Right atrium auricular region (tissue), 2 donors: ENCODE measurements at regions not wholly inside any gene's neighbourhood (a gene's known extent, or its start where the extent isn't known, plus 50 kb on each side); places are given as distances from the start of the nearest gene placed in this dataset.
"Not testable (repeated sequence)": the region's sequence is repeated elsewhere in the genome, so short reads cannot be mapped to it uniquely, and the experiment has no call there.

Source experiments
- DNase-seq: peaks from one replicate; pipeline ENCODE4 v3.0.0-alpha.2; 2019; ENCODE audit warnings: low spot score
- H3K27ac ChIP-seq, 2 donors: fragments of 200-600 bp; sonication (generic); 1 replicate in 1 of 2; 2 replicates in 1 of 2; pipeline ENCODE4 v1.5.1; 2016 to 2019
- H3K27me3 ChIP-seq, 2 donors: fragments of 200-600 bp; sonication (generic); one replicate each; pipeline versions ENCODE4 v1.5.1 to v1.6.0; 2017 to 2019
- H3K36me3 ChIP-seq: fragments of 200-600 bp; sonication (generic); one replicate; pipeline ENCODE4 v1.5.1; 2016
- H3K4me1 ChIP-seq, 2 donors: fragments of 200-600 bp; sonication (generic); one replicate each; pipeline versions ENCODE4 v1.5.1 to v1.6.0; 2017 to 2019
- H3K4me3 ChIP-seq, 2 donors: fragments of 200-600 bp; sonication (generic); 1 replicate in 1 of 2; 2 replicates in 1 of 2; pipeline ENCODE4 v1.5.1; 2017 to 2019; ENCODE audit warnings: mild to moderate bottlenecking in 1 of 2, moderate library complexity in 1 of 2
- H3K9me3 ChIP-seq, 2 donors: fragments of 200-600 bp; sonication (generic); one replicate each; pipeline ENCODE4 v1.5.1; 2019
- TF ChIP-seq, protein P1 (sequence below), 2 donors: fragments of 200-600 bp; sonication (generic); IDR thresholded peaks; one replicate each; pipeline ENCODE4 v1.5.1; 2019; ENCODE audit warnings: antibody characterized with exemption in 2 of 2

GRCh38 chr15:75109736-75110130 lies 86.3 kb downstream of the PPCDC start:
- peaks cover 0 to 7% of the 10 kb centered on the region in 2 donors for H3K9me3 ChIP-seq

GRCh38 chr15:75112278-75112847 lies 89.0 kb downstream of the PPCDC start:
- DNase-seq = no peak
- Histone ChIP-seq H3K27ac (no peak overlapping the region), H3K9me3 (peaks cover 0 to 7% of the 10 kb centered on the region in 2 donors), H3K4me3 (no peak overlapping the region), H3K4me1 (no peaks in the 10 kb centered on the region), H3K36me3 (no peaks in the 10 kb centered on the region), H3K27me3 (no peaks in the 10 kb centered on the region)
- TF ChIP-seq, protein P1, sequence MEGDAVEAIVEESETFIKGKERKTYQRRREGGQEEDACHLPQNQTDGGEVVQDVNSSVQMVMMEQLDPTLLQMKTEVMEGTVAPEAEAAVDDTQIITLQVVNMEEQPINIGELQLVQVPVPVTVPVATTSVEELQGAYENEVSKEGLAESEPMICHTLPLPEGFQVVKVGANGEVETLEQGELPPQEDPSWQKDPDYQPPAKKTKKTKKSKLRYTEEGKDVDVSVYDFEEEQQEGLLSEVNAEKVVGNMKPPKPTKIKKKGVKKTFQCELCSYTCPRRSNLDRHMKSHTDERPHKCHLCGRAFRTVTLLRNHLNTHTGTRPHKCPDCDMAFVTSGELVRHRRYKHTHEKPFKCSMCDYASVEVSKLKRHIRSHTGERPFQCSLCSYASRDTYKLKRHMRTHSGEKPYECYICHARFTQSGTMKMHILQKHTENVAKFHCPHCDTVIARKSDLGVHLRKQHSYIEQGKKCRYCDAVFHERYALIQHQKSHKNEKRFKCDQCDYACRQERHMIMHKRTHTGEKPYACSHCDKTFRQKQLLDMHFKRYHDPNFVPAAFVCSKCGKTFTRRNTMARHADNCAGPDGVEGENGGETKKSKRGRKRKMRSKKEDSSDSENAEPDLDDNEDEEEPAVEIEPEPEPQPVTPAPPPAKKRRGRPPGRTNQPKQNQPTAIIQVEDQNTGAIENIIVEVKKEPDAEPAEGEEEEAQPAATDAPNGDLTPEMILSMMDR (IDR thresholded peaks at IDR 0.05) = no peak

More at GRCh38 chr15:75109736-75110130, 86.3 kb downstream of the PPCDC start:
- no peak overlapping the region for H3K4me3 ChIP-seq
- H3K4me1 ChIP-seq = peaks cover 0 to 7% of the 10 kb centered on the region in 2 donors
- no peaks in the 10 kb centered on the region for H3K36me3 ChIP-seq
- no peak for DNase-seq
- no peaks in the 10 kb centered on the region for H3K27me3 ChIP-seq
- TF ChIP-seq, protein P1 (IDR thresholded peaks at IDR 0.05) = no peak
- H3K27ac ChIP-seq = no peak overlapping the region

DNA sequence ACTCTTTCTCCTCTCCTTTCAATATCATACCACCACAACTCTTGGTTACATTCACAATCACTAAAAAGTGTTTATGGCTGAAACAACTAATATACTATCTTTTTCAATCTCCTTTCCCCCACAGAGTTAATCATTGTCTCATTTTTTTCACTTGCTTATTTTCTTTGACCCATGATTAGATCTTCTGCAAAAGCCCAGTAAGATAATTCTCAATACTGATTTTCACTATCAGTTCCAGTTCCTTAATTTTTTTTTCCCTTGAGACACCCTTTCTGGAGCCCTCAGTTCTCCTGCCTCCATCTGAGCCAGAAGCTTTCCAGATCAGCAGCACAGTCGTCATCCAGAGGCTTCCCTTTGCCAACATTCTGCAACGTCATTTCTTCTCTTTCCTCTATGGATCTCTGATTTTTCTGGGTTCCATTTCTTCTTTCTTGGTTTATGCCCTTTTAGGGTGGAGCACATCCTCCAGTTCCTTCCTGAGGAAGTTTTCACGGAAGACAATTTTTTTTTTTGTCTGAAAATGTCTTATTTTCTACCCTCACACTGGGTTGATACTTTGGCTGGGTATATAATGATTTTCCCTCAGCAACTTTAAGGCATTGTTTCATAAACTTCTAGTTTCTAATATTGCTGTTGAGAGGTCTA lies 88.7 kb upstream of the C15orf39 start:
- DNase-seq = no peak
- H3K4me3 ChIP-seq = no peak overlapping the region
- peaks cover 0 to 7% of the 10 kb centered on the region in 2 donors for H3K9me3 ChIP-seq
- H3K36me3 ChIP-seq = no peaks in the 10 kb centered on the region
- H3K4me1 ChIP-seq = no peaks in the 10 kb centered on the region
- TF ChIP-seq, protein P1 (IDR thresholded peaks at IDR 0.05) = no peak
- no peaks in the 10 kb centered on the region for H3K27me3 ChIP-seq
- H3K27ac ChIP-seq = no peak overlapping the region

GRCh38 chr15:75114327-75114726 lies 87.4 kb upstream of the C15orf39 start:
- H3K27ac ChIP-seq = no peak overlapping the region
- no peak for DNase-seq
- H3K9me3 ChIP-seq = peaks cover 0 to 7% of the 10 kb centered on the region in 2 donors
- H3K27me3 ChIP-seq = no peaks in the 10 kb centered on the region
- no peak overlapping the region for H3K4me3 ChIP-seq
- no peaks in the 10 kb centered on the region for H3K36me3 ChIP-seq
- TF ChIP-seq, protein P1 (IDR thresholded peaks at IDR 0.05) = no peak
- no peaks in the 10 kb centered on the region for H3K4me1 ChIP-seq

DNA sequence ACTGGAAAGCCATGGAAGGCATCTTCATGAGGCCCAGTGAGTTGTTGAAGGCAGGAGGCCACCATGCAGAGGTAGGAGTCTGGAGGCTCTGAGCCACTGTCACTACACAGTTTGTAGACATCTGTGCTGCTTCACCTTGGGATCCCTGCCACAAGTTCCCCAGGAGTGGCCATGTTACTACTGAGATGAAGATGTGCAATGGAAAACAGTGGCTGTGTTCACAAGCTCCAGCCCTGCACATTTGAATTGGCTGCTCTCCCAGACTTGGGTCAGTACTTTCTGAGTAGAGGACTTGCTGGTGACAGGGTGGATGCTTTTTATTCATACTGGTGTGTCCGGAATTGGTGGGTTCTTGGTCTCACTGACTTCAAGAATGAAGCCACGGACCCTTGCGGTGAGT lies 86.9 kb upstream of the C15orf39 start:
- H3K4me3 ChIP-seq = no peak overlapping the region
- H3K27ac ChIP-seq = no peak overlapping the region
- TF ChIP-seq, protein P1 (IDR thresholded peaks at IDR 0.05) = no peak
- no peaks in the 10 kb centered on the region for H3K27me3 ChIP-seq
- no peaks in the 10 kb centered on the region for H3K4me1 ChIP-seq
- DNase-seq = no peak
- H3K9me3 ChIP-seq = peaks cover 0 to 7% of the 10 kb centered on the region in 2 donors
- no peaks in the 10 kb centered on the region for H3K36me3 ChIP-seq

DNA sequence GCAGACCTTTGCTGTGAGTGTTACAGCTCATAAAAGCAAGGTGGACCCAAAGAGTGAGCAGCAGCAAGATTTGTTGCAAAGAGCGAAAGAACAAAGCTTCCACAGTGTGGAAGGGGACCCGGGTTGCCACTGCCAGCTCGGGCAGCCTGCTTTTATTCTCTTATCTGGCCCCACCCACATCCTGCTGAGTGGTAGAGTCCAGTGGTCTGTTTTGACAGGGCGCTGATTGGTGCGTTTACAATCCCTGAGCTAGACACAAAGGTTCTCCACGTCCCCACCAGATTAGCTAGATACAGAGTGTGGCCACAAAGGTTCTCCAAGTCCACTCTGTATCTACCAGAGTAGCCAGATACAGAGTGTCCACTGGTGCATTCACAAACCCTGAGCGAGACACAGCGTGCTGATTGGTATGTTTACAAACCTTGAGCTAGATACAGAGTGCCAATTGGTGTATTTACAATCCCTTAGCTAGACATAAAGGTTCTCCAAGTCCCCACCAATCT lies 86.2 kb upstream of the C15orf39 start:
- DNase-seq, H3K4me1 ChIP-seq, H3K9me3 ChIP-seq, H3K27ac ChIP-seq, H3K36me3 ChIP-seq, H3K4me3 ChIP-seq, H3K27me3 ChIP-seq: not testable (repeated sequence)

DNA sequence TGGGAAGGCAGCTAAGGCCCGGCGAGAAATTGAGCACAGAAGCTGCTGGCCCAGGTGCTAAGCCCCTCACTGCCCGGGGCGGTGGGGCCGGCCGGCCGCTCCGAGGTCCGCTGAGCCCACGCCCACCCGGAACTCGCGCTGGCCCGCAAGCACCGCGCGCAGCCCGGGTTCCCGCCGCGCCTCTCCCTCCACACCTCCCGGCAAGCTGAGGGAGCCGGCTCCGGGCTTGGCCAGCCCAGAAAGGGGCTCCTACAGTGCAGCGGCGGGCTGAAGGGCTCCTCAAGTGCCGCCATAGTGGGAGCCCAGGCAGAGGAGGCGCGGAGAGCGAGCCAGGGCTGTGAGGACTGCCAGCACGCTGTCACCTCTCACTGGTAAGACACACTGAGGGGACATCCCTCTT lies 85.5 kb upstream of the C15orf39 start:
- not testable (repeated sequence) for DNase-seq, H3K4me3 ChIP-seq

More for the DNA sequence above, 85.5 kb upstream of the C15orf39 start:
- H3K27ac ChIP-seq, H3K36me3 ChIP-seq, H3K9me3 ChIP-seq, H3K4me1 ChIP-seq, H3K27me3 ChIP-seq: not testable (repeated sequence)
